NOMO-1 (cell line): ENCODE measurements at regions not wholly inside any gene's neighbourhood (a gene's known extent, or its start where the extent isn't known, plus 50 kb on each side); places are given as distances from the start of the nearest gene placed in this dataset.
"Not testable (repeated sequence)": the region's sequence is repeated elsewhere in the genome, so short reads cannot be mapped to it uniquely, and the experiment has no call there.

ENCODE experiments used
- DNase-seq, 2 experiments: peaks; one replicate each; lab custom pipeline; 2025; ENCODE audit not compliant: unreplicated experiment in 2 of 2; lab: John Stamatoyannopoulos, UW

DNA sequence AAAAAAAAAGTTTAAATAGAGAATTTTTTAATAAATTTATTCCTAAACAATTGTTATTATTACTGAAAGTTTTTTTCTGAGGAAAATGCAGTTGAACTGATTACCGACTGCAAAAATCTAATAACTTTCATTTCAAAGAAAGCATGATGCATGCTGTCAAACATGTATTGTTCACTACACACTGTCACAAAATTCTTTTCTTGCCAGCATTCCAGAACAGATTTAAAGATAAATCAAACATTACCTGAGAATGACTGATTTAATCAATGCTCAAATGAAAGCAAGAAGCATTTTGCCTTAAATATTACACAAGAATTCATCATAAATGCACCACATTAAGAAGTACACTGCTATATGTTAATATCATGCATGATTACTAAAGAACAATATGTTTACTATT, 588.3 kb downstream of the SLC16A7 start:
- DNase-seq, result no peak

GRCh38 chr12:60185060-60185459, 589.2 kb downstream of the SLC16A7 start:
- DNase-seq, result no peak

DNA sequence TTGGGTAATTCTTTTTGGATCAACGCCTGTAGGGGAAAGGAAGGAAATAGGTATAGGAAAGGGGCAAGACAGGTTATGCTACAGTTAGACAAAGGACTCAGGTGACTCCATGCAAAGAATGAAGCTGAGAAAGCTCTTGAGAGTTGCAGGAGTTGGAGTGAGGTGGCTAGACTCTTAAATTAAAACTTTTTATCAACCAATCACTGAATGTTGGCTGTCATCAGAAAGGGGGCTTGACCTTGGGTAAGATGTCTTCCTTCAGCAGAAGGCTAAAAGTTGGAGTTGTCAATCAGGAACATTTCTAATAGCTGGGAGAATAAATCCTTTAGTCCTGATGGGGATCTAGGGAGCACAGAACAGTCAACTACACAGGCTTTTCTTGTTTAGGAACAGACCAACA, 595.4 kb downstream of the SLC16A7 start:
- no peak for DNase-seq

DNA sequence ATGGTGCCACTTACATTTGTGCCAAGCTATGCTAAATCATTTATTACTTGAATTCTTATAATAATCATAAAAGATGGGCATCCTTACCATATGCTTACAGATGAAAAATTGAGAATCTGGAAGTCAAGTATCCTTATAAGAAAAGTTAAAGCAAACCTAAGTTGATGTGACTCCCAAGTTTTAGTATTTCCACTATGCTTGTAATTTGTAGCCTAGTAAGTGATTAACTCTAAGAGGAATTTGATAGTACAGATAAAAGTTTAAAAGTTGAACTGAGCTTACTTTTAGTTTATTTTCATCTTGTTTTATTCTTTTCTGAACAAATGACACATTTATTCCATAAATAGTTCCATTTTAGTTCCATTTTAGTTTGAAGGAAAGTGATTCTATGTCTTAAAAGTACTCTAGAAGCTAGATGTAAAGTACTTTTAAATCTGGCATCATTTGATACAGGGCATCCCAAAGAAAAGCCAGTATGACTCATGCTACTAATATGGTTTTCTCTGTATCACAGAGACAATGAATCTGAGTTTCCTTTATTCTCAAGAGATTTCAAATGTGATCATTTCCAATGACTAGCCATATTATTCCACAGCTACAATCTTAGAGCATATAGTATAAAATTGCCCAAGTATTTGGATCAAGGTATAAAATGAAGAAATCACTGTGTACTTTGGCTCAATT, 596.0 kb downstream of the SLC16A7 start:
- DNase-seq, result no peak

- no peak for DNase-seq
Observed at GRCh38 chr12:60194678-60195077, 598.8 kb downstream of the SLC16A7 start.

DNA sequence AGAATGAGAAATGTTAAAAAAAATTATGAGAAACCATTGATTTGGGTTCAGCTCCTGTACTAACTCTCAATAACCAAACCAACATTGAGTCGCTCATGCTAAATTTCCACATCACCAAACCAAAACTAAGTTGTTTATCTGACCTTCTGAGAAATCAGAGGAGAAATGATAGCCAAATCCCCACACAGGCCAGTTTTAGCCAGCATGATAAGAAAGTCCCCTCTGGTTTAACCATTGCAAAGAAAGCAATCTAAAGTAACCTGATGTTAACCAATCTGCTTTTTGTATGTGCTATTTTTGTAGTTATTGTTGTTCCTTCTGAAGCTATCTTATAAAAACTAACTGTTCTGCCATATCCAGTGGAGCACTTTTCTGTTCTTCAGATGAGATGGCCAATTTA, 599.7 kb downstream of the SLC16A7 start:
- DNase-seq, result no peak

DNA sequence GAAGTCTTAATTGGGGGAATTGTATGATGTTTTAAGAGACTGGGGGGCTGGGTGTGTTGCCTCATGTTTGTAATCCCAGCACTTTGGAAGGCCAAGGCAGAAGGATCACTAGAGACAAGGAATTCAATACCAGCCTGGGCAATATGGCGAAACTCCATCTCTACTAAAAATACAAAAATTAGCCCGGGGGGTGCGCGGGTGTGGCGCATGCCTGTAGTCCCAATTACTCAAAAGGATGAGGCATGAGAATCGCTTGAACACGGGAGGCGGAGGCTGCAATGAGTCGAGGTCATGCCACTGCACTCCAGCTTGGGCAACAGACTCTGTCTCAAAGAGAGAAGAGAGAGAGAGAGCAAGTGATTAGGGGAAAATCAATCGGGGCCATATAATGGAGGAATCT, 600.5 kb downstream of the SLC16A7 start:
- no peak for DNase-seq

DNA sequence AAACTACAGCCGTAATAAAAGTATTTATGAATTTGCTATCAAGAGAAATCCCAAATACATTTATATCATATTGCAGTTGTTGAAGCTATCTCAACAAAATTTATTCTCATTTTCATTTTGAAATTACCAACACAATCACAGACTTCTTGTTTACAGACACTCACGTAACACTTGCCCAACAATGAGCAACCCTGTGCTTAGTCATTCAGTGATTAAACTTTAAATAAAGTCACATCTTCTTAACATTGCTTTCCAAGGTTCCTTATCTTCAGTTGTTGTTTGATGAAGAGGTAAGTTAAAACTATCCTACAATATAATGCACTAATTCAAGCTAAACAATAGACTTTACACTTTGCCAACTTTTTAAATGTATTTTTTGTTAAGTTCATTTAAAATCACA, 601.8 kb downstream of the SLC16A7 start:
- no peak for DNase-seq

- DNase-seq, result no peak
Observed at GRCh38 chr12:60201891-60202290, 606.1 kb downstream of the SLC16A7 start.

GRCh38 chr12:60205500-60205899, 609.7 kb downstream of the SLC16A7 start:
- no peak for DNase-seq

- DNase-seq, result no peak
Observed at GRCh38 chr12:60209521-60209920, 613.7 kb downstream of the SLC16A7 start.

- no peak for DNase-seq
Observed at GRCh38 chr12:60209933-60210332, 614.1 kb downstream of the SLC16A7 start.

GRCh38 chr12:60210756-60211155, 614.9 kb downstream of the SLC16A7 start:
- no peak for DNase-seq

DNA sequence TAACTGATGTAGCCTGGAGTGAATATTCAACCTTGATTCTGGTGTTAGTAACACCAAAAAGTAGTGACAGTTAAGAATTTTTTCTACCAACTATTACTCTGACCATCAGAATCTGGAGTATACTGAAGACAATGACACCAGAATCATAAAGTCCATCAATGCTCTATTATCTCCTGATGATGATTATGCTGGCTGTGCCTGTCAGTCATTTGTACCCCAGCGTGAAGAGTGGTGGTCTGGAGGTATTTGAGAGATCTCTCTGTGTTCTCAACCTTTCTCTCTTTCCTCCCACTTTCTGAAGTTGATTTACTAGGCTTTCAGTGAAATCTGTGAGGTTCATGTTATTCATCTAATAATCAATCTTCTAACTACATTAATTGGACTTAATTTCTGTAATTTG, 615.4 kb downstream of the SLC16A7 start:
- no peak for DNase-seq

DNA sequence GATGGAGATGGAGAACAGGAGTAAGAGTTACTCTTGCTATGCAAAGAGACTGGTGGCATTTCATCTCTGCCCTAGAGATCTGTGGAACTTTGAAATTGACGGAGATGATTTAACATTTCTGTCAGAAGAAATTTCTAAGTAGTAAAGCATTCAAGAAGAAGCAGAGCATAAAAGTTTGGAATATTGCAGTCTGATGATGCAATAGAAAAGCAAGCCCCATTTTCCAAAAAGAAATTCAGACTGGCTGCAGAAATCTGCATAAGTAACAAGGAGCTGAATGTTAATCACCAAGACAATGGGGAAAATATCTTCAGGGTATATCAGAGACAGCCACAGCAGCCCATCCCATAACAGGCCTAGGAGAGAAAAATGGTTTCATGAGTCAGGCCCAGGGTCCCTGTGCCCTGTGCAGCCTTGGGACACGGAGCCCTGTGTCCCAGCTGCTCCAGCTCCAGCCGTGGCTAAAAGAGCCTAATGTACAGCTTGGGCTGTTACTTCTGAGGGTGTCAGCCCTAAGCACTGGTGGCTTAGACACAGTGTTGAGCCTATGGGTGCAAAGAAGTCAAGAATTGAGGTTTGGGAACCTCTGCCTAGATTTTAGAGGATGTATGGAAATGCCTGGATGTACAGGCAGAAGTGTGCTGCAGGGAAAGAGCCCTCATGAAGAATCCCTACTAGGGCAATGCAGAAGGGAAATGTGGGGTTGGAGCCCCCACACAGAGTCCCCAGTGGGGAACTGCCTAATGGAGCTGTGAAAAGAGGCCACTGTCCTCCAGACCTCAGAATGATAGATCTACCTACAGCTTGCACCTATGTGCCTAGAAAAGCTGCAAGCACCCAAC, 616.6 kb downstream of the SLC16A7 start:
- DNase-seq, result no peak

DNA sequence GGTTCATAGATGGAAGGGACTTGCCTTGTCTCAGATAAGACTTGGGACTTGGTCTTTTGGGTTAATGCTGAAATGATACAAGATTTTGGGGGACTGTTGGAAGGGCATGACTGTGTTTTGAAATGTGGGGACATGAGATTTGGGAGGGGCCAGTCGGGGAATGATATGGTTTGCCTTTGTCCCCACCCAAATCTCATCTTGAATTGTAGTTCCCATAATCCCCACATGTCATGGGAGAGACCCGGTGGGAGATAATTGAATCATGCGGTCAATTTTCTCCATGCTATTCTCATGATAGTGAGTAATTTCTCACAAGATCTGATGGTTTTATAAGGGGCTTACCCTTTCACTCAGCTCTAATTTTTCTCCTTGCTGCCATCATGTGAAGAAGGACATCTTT, 617.4 kb downstream of the SLC16A7 start:
- DNase-seq, result not testable (repeated sequence)

DNA sequence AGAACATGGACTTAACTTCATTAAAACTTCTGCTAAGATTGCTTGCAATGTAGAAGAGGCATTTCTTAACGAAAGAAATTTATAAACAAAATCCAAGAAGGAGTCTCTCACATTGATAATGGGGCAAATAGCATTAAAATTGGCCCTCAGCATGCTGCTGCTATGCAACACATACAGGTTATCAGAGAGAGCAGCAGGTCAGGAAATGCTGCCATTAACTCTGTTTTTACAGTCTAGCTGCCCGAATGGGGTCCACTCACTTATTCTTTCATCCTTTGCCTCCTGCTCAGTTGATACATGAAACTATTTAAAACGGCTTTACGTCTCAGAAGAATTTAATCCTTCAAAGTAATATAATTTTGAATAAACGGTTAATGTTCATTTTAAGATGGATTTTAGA, 620.4 kb downstream of the SLC16A7 start:
- DNase-seq, result no peak

DNA sequence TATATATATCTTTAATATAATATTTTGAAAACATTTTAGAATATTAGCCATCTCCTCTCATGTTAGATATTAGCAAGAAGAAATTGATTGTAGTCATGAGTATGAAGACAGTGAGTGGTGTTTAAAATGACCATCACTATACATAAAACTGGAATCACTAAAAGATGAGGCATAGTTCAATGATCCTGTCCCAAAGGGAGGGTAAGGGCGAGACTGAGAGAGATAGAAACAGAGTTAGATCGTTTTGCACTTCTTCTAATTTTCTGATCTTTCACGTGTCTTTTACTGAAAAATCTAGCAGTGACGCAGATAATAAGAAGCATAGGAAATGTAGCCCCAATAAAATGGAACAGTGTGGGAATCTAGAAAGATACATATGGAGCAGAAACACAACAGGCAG, 627.4 kb downstream of the SLC16A7 start:
- no peak for DNase-seq

GRCh38 chr12:60225216-60226000, 629.6 kb downstream of the SLC16A7 start:
- no peak for DNase-seq

DNA sequence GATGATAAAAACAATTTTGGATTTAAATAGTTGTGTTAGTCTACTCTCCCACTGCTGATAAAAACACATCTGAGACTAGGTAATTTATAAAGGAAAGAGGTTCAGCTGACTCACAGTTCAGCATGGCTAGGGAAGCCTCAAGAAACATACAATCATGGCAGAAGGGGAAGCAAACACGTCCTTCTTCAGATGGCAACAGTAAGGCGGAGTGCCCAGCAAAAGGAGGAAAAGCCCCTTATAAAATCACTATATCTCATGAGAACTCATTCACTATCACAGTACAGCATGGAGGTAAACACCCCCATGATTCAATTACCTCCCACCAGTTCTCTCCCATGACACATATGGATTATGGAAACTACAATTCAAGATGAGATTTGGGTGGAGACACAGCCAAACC, 632.1 kb downstream of the SLC16A7 start:
- no peak for DNase-seq

GRCh38 chr12:60230056-60230455, 634.2 kb downstream of the SLC16A7 start:
- no peak for DNase-seq

GRCh38 chr12:60231303-60231702, 635.5 kb downstream of the SLC16A7 start:
- DNase-seq, result no peak
